ENCODE measurements at regions not wholly inside any gene's neighbourhood (a gene's known extent, or its start where the extent isn't known, plus 50 kb on each side); places are given as distances from the start of the nearest gene placed in this dataset.
"Not testable (repeated sequence)": the region's sequence is repeated elsewhere in the genome, so short reads cannot be mapped to it uniquely, and the experiment has no call there.

DNA sequence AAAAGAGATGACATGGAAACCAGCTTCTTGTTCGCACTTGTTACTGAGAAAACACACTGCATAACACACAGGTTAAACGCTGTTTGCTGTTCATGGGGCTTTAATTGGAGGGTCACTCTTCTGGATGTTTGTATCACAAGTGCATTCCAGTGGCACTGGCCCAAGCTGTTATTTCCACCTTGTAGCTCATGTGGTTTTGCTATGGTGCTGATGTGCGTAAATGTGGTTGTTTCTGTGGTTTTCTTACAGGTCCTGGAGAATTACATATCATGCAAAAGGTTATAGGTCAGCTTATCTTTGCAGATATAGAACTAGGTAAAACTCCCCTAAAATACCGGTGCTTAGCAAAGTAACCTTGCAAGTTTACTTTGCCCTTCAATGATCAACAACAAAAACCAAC, 89.3 kb upstream of the AHI1 start:
- no peak overlapping the region for H3K4me3 ChIP-seq
- no peaks in the 10 kb centered on the region for H3K4me1 ChIP-seq (replicated peaks)
- no peak for DNase-seq (ENCODE audit: low read depth in 1 of 2, low spot score in 2 of 2)
- H3K9me3 ChIP-seq (replicated peaks), result no peaks in the 10 kb centered on the region
- no peak overlapping the region for H3K27ac ChIP-seq
- H3K27me3 ChIP-seq (replicated peaks), result no peaks in the 10 kb centered on the region
- H3K36me3 ChIP-seq, result no peaks in the 10 kb centered on the region

GRCh38 chr6:135592276-135592675, 94.7 kb upstream of the AHI1 start:
- no peak overlapping the region for H3K27ac ChIP-seq
- H3K36me3 ChIP-seq, result no peaks in the 10 kb centered on the region
- DNase-seq (ENCODE audit: low read depth in 1 of 2, low spot score in 2 of 2), result no peak
- H3K4me3 ChIP-seq, result no peak overlapping the region
- H3K4me1 ChIP-seq (replicated peaks), result no peaks in the 10 kb centered on the region
- H3K27me3 ChIP-seq (replicated peaks), result no peaks in the 10 kb centered on the region
- H3K9me3 ChIP-seq (replicated peaks), result no peaks in the 10 kb centered on the region

- Histone ChIP-seq H3K4me3 (no peak overlapping the region), H3K4me1 (replicated peaks) (no peaks in the 10 kb centered on the region), H3K9me3 (replicated peaks) (no peaks in the 10 kb centered on the region), H3K27me3 (replicated peaks) (no peaks in the 10 kb centered on the region), H3K27ac (no peak overlapping the region), H3K36me3 (no peaks in the 10 kb centered on the region)
- no peak for DNase-seq (ENCODE audit: low read depth in 1 of 2, low spot score in 2 of 2)
These were observed 96.5 kb upstream of the AHI1 start for GRCh38 chr6:135594000-135594399.

DNA sequence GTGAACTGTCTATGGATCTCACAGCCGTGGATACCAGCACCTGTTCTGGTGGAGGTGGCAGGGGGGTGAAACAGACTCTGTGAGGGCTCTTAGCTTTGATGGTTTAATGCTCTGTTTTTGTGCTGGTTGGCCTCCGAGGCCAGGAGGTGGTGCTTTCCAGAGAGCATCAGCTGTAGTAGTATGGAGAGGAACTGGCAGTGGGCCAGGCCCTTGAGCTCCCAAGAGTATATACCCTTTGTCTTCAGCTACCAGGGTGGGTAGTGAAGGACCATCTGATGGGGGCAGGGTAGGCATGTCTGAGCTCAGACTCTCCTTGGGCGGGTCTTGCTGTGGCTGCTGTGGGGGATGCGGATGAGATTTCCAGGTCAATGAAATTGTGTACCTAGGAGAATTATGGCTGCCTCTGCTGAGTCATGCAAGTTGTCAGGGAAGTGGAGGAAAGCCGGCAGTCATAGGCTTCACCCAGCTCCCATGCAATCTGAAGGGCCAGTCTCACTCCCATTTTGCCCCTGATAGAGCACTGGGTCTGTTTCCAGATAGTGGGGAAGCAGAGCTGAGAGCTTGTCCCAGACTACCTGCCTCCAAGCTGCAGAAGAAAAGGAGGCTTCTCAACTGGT, 102.7 kb upstream of the AHI1 start:
- no peaks in the 10 kb centered on the region for H3K36me3 ChIP-seq
- H3K27ac ChIP-seq, result no peak overlapping the region
- no peaks in the 10 kb centered on the region for H3K4me1 ChIP-seq (replicated peaks)
- no peak for DNase-seq (ENCODE audit: low read depth in 1 of 2, low spot score in 2 of 2)
- no peaks in the 10 kb centered on the region for H3K9me3 ChIP-seq (replicated peaks)
- no peak overlapping the region for H3K4me3 ChIP-seq
- H3K27me3 ChIP-seq (replicated peaks), result no peaks in the 10 kb centered on the region

GRCh38 chr6:135600931-135601330, 103.4 kb upstream of the AHI1 start:
- no peaks in the 10 kb centered on the region for H3K27me3 ChIP-seq (replicated peaks)
- H3K36me3 ChIP-seq, result no peaks in the 10 kb centered on the region
- H3K27ac ChIP-seq, result no peak overlapping the region
- H3K9me3 ChIP-seq (replicated peaks), result no peaks in the 10 kb centered on the region
- no peak overlapping the region for H3K4me3 ChIP-seq
- no peaks in the 10 kb centered on the region for H3K4me1 ChIP-seq (replicated peaks)
- no peak for DNase-seq (ENCODE audit: low read depth in 1 of 2, low spot score in 2 of 2)

- Histone ChIP-seq H3K4me1 (replicated peaks) (no peaks in the 10 kb centered on the region), H3K27me3 (replicated peaks) (no peaks in the 10 kb centered on the region), H3K27ac (no peak overlapping the region), H3K9me3 (replicated peaks) (no peaks in the 10 kb centered on the region), H3K36me3 (no peaks in the 10 kb centered on the region), H3K4me3 (no peak overlapping the region)
- DNase-seq (ENCODE audit: low read depth in 1 of 2, low spot score in 2 of 2), result no peak
These were observed 104.3 kb upstream of the AHI1 start for GRCh38 chr6:135601857-135602256.

GRCh38 chr6:135603249-135603648, 105.7 kb upstream of the AHI1 start:
- H3K4me3 ChIP-seq, result no peak overlapping the region

DNA sequence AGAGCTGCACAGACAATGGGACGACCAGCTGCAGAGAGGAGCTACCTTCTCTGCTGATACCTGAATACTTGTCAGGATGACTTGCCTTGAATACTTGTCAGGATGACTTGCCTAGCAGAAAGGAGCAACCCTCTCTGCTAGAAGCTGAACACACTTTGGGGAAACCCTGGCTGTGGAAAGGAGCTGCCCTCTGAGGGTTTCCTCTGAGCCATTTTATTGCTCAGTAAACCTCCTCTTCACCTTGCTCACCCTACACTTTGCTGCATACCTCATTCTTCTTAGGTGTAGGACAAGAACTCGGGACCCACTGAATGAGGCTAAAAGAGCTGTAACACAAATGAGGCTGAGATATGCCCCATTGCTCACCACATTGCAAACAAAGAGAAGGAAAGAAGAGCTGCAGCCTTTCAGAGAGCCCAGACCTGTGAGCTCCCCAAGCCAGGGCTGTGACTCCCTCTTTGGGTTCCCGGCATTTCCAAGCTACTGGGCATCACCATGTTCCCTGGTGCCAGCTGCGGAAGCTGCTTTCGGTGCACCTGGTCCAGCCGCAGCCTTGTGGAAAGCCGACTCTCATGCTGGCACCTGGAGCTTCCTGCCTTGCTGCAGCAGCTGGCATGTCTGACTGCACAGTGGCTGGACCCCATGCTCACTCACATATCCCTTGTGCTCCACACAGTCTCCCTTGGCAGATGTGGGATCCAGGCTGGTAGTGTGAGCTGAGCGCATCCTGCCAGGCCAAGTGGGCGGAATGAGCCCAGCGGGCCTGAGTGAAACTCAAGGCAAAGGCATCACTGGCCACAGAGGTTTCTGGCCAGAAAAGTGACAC, 106.7 kb upstream of the AHI1 start:
- Histone ChIP-seq H3K36me3 (no peaks in the 10 kb centered on the region), H3K4me1 (replicated peaks) (no peaks in the 10 kb centered on the region), H3K4me3 (no peak overlapping the region), H3K27ac (no peak overlapping the region), H3K27me3 (replicated peaks) (no peaks in the 10 kb centered on the region), H3K9me3 (replicated peaks) (no peaks in the 10 kb centered on the region)
- DNase-seq (ENCODE audit: low read depth in 1 of 2, low spot score in 2 of 2), result no peak

More at GRCh38 chr6:135603249-135603648, 105.7 kb upstream of the AHI1 start:
- H3K36me3 ChIP-seq, result no peaks in the 10 kb centered on the region
- H3K4me1 ChIP-seq (replicated peaks), result no peaks in the 10 kb centered on the region
- no peaks in the 10 kb centered on the region for H3K27me3 ChIP-seq (replicated peaks)
- H3K27ac ChIP-seq, result no peak overlapping the region
- no peak for DNase-seq (ENCODE audit: low read depth in 1 of 2, low spot score in 2 of 2)
- H3K9me3 ChIP-seq (replicated peaks), result no peaks in the 10 kb centered on the region

DNA sequence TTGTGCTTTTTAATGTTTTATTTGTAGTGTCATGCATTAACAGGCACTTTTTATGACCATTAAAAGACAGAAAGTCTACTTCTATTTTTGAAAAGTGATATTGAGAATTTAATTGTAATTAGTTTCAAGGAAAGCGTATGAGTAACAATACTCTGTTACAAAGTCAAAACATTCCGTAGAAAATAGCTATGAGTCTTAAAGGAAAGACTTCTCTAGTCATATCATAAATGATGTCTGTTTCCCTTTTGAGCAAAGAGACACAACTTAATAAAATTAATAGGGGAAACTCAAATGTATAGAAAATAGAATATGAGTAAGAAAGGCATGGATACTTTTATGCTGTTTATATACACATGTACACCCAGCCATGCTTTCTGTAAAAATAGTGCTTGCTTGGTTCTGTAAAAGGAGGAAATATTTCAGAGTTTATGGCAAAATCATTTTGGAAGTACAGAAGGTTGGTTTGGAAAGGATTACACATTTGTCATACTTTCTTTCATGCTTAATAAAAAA, 107.8 kb upstream of the AHI1 start:
- H3K4me3 ChIP-seq, result no peak overlapping the region
- H3K4me1 ChIP-seq (replicated peaks), result no peaks in the 10 kb centered on the region
- DNase-seq (ENCODE audit: low read depth in 1 of 2, low spot score in 2 of 2), result no peak
- H3K27ac ChIP-seq, result no peak overlapping the region
- no peaks in the 10 kb centered on the region for H3K9me3 ChIP-seq (replicated peaks)
- no peaks in the 10 kb centered on the region for H3K36me3 ChIP-seq
- H3K27me3 ChIP-seq (replicated peaks), result no peaks in the 10 kb centered on the region

- Histone ChIP-seq H3K27me3 (replicated peaks) (no peaks in the 10 kb centered on the region), H3K4me3 (no peak overlapping the region), H3K36me3 (no peaks in the 10 kb centered on the region), H3K9me3 (replicated peaks) (no peaks in the 10 kb centered on the region), H3K4me1 (replicated peaks) (no peaks in the 10 kb centered on the region), H3K27ac (no peak overlapping the region)
- DNase-seq (ENCODE audit: low read depth in 1 of 2, low spot score in 2 of 2), result no peak
These were observed 108.9 kb upstream of the AHI1 start for GRCh38 chr6:135606392-135606791.

- no peaks in the 10 kb centered on the region for H3K36me3 ChIP-seq
- H3K4me1 ChIP-seq (replicated peaks), result no peaks in the 10 kb centered on the region
- no peaks in the 10 kb centered on the region for H3K9me3 ChIP-seq (replicated peaks)
- no peak overlapping the region for H3K27ac ChIP-seq
- H3K27me3 ChIP-seq (replicated peaks), result no peaks in the 10 kb centered on the region
- DNase-seq (ENCODE audit: low read depth in 1 of 2, low spot score in 2 of 2), result no peak
- H3K4me3 ChIP-seq, result no peak overlapping the region
These were observed 110.5 kb upstream of the AHI1 start for GRCh38 chr6:135608031-135608430.

DNA sequence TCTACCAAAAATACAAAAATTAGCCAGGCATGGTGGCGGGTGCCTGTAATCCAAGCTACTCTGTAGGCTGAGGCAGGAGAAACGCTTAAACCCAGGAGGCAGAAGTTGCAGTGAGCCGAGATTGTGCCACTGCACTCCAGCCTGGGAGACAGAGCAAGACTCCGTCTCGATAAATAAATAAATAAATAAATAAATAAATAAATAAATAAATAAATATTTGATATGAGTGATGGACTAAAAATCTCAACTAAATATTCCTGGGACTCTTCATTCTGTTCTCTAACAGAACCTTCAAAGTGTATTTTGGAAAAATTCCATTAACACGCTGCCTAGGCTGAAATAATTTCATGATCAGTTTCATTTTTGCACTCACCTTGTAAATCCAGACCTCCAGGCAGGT, 112.7 kb upstream of the AHI1 start:
- H3K4me3 ChIP-seq; H3K4me1 ChIP-seq (replicated peaks); H3K36me3 ChIP-seq; H3K9me3 ChIP-seq (replicated peaks); DNase-seq (ENCODE audit: low read depth in 1 of 2, low spot score in 2 of 2); H3K27me3 ChIP-seq (replicated peaks); H3K27ac ChIP-seq: not testable (repeated sequence)

DNA sequence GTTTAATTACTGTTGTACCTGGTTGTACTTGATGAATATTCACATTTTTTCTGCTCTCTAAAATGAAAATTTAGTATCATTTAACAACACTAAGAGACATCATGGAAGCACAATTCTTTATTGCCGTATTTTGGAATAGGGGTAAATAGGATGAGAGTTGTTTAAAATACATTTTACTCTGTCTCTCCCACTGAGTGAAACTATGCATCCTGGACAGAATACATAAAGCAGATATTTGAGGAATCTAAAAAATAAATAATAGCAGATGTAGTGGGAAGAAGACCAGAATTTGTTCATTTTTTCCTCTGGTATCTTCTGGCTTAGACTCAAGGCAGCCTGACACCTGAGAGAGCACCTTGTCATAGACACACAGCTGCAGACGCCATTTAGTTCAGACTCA, 119.1 kb upstream of the AHI1 start:
- Histone ChIP-seq H3K9me3 (replicated peaks) (no peaks in the 10 kb centered on the region), H3K27ac (no peak overlapping the region), H3K4me3 (no peak overlapping the region), H3K36me3 (no peaks in the 10 kb centered on the region), H3K4me1 (replicated peaks) (no peaks in the 10 kb centered on the region), H3K27me3 (replicated peaks) (no peaks in the 10 kb centered on the region)
- DNase-seq (ENCODE audit: low read depth in 1 of 2, low spot score in 2 of 2), result no peak

DNA sequence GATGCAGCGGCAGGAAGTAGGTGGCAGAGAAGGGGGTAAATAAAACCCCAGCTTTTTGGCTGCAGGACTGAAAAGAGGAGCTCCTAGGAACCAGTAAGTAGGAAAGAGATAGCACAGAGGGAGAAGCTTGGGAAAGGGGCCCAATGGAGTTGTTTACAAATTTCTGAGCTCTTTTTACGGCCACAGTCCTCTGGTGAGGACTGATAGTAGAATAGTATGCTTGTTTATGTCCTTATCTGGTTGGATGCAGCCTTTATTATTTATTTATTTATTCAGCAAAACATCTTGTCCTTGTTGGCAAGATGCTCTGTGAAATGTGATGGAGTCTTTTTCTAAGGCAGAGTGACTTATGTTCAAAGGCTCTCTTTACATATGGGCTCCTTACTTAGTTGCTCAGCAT, 119.7 kb upstream of the AHI1 start:
- H3K9me3 ChIP-seq (replicated peaks), result no peaks in the 10 kb centered on the region
- H3K27me3 ChIP-seq (replicated peaks), result no peaks in the 10 kb centered on the region
- no peaks in the 10 kb centered on the region for H3K4me1 ChIP-seq (replicated peaks)
- DNase-seq (ENCODE audit: low read depth in 1 of 2, low spot score in 2 of 2), result no peak
- no peaks in the 10 kb centered on the region for H3K36me3 ChIP-seq
- no peak overlapping the region for H3K27ac ChIP-seq
- no peak overlapping the region for H3K4me3 ChIP-seq

Measured in SJSA1 (cell line).